ENCODE measurements at regions not wholly inside any gene's neighbourhood (a gene's known extent, or its start where the extent isn't known, plus 50 kb on each side); places are given as distances from the start of the nearest gene placed in this dataset.

DNA sequence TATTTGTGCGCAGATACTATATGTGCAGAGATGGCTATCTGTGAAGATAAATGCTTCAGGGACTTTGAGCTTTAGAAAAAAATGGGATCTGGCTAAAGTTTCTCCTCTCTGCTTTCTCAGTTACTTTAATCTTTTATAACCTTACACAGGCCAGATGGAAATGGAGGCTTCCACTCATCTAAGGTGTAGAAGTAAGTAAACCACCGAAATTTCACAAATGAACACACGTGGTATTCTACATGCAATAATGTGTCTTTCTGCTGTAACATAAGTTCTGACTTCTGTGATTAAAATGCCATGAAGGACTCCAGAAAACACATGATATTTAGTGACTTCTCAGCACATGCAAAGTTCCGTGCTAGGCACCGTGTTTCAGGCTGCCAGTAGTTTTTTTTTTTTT lies 99.1 kb upstream of the FOXN3 start:
- Histone ChIP-seq H3K27me3 (ENCODE audit: insufficient read depth, poor library complexity, severe bottlenecking) (no peaks in the 10 kb centered on the region), H3K27ac (replicated peaks) (no peak overlapping the region), H3K4me3 (replicated peaks; ENCODE audit: insufficient read depth, low read length) (no peak overlapping the region)
- no peak for TF ChIP-seq POLR2AphosphoS5 (IDR thresholded peaks at IDR 0.05; ENCODE audit: low read depth)
- DNase-seq (ENCODE audit: low read depth in 1 of 2, low spot score in 1 of 2): no peak

GRCh38 chr14:89514601-89515000 lies 97.6 kb upstream of the FOXN3 start:
- H3K27ac ChIP-seq (replicated peaks): no peak overlapping the region
- DNase-seq (ENCODE audit: low read depth in 1 of 2, low spot score in 1 of 2): no peak
- no peak for TF ChIP-seq POLR2AphosphoS5 (IDR thresholded peaks at IDR 0.05; ENCODE audit: low read depth)
- TF ChIP-seq CTCF (IDR thresholded peaks at IDR 0.05; ENCODE audit: insufficient read depth, low read length): no peak
- no peak for TF ChIP-seq SPI1 (IDR thresholded peaks at IDR 0.05; ENCODE audit: borderline replicate concordance, low read depth)
- TF ChIP-seq, protein P1, sequence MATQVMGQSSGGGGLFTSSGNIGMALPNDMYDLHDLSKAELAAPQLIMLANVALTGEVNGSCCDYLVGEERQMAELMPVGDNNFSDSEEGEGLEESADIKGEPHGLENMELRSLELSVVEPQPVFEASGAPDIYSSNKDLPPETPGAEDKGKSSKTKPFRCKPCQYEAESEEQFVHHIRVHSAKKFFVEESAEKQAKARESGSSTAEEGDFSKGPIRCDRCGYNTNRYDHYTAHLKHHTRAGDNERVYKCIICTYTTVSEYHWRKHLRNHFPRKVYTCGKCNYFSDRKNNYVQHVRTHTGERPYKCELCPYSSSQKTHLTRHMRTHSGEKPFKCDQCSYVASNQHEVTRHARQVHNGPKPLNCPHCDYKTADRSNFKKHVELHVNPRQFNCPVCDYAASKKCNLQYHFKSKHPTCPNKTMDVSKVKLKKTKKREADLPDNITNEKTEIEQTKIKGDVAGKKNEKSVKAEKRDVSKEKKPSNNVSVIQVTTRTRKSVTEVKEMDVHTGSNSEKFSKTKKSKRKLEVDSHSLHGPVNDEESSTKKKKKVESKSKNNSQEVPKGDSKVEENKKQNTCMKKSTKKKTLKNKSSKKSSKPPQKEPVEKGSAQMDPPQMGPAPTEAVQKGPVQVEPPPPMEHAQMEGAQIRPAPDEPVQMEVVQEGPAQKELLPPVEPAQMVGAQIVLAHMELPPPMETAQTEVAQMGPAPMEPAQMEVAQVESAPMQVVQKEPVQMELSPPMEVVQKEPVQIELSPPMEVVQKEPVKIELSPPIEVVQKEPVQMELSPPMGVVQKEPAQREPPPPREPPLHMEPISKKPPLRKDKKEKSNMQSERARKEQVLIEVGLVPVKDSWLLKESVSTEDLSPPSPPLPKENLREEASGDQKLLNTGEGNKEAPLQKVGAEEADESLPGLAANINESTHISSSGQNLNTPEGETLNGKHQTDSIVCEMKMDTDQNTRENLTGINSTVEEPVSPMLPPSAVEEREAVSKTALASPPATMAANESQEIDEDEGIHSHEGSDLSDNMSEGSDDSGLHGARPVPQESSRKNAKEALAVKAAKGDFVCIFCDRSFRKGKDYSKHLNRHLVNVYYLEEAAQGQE (IDR thresholded peaks at IDR 0.05; ENCODE audit: insufficient replicate concordance, low read depth): no peak
- TF ChIP-seq GABPA (IDR thresholded peaks at IDR 0.05; ENCODE audit: low read depth): no peak
- H3K4me3 ChIP-seq (replicated peaks; ENCODE audit: insufficient read depth, low read length): no peak overlapping the region
- no peaks in the 10 kb centered on the region for H3K27me3 ChIP-seq (ENCODE audit: insufficient read depth, poor library complexity, severe bottlenecking)

- no peak overlapping the region for H3K27ac ChIP-seq (replicated peaks)
- DNase-seq (ENCODE audit: low read depth in 1 of 2, low spot score in 1 of 2): no peak
- H3K27me3 ChIP-seq (ENCODE audit: insufficient read depth, poor library complexity, severe bottlenecking): peaks cover 2% of the 10 kb centered on the region
- H3K4me3 ChIP-seq (replicated peaks; ENCODE audit: insufficient read depth, low read length): no peak overlapping the region
- TF ChIP-seq SPI1 (IDR thresholded peaks at IDR 0.05; ENCODE audit: borderline replicate concordance, low read depth) (no peak), POLR2AphosphoS5 (IDR thresholded peaks at IDR 0.05; ENCODE audit: low read depth) (no peak), CTCF (IDR thresholded peaks at IDR 0.05; ENCODE audit: insufficient read depth, low read length) (no peak), GABPA (IDR thresholded peaks at IDR 0.05; ENCODE audit: low read depth) (no peak)
- TF ChIP-seq, protein P1 (IDR thresholded peaks at IDR 0.05; ENCODE audit: insufficient replicate concordance, low read depth): no peak
These were observed 92.9 kb upstream of the FOXN3 start for GRCh38 chr14:89509891-89510290.

GRCh38 chr14:89508863-89509262 lies 91.8 kb upstream of the FOXN3 start:
- H3K27ac ChIP-seq (replicated peaks): no peak overlapping the region
- DNase-seq (ENCODE audit: low read depth in 1 of 2, low spot score in 1 of 2): no peak

More at GRCh38 chr14:89508863-89509262, 91.8 kb upstream of the FOXN3 start:
- TF ChIP-seq POLR2AphosphoS5 (IDR thresholded peaks at IDR 0.05; ENCODE audit: low read depth): no peak
- no peak for TF ChIP-seq CTCF (IDR thresholded peaks at IDR 0.05; ENCODE audit: insufficient read depth, low read length)
- no peak for TF ChIP-seq SPI1 (IDR thresholded peaks at IDR 0.05; ENCODE audit: borderline replicate concordance, low read depth)
- TF ChIP-seq, protein P1 (IDR thresholded peaks at IDR 0.05; ENCODE audit: insufficient replicate concordance, low read depth): no peak
- no peak for TF ChIP-seq GABPA (IDR thresholded peaks at IDR 0.05; ENCODE audit: low read depth)
- H3K4me3 ChIP-seq (replicated peaks; ENCODE audit: insufficient read depth, low read length): no peak overlapping the region
- peaks cover 2% of the 10 kb centered on the region for H3K27me3 ChIP-seq (ENCODE audit: insufficient read depth, poor library complexity, severe bottlenecking)
